HepG2 (cell line): ENCODE measurements at regions not wholly inside any gene's neighbourhood (a gene's known extent, or its start where the extent isn't known, plus 50 kb on each side); places are given as distances from the start of the nearest gene placed in this dataset.

Experiments
- ATAC-seq: fragments of 200-7000 bp; cut with Tn5 transposase; 3 replicates; pipeline ENCODE4 v1.9.1; 2020; ENCODE audit warnings: mild to moderate bottlenecking, moderate library complexity
- BruUV-seq: library from RNA; stranded (reverse); fragments of 400-500 nt; replicated peaks from 2 replicates; lab custom pipeline; 2021; lab: Mats Ljungman, UMichigan
- CTCF ChIA-PET: fragments of 300-600 bp; formaldehyde crosslinking; extraction: SDS; loops from one replicate; lab custom pipeline; 2021; ENCODE audit warnings: low total read pairs, inconsistent platforms, low intra/inter-chr PET ratio; lab: Yijun Ruan, JAX
- POLR2A ChIA-PET: fragments of 350-600 bp; sonication (Branson Sonifier 250); formaldehyde crosslinking; loops from one replicate; lab custom pipeline; 2020; ENCODE audit warnings: antibody characterized with exemption, inconsistent platforms; lab: Yijun Ruan, JAX
- DNase-seq: peaks from one replicate; pipeline ENCODE4 v3.0.0-alpha.2; 2015; ENCODE audit warnings: low spot score
- FAIRE-seq: peaks from 3 replicates; lab custom pipeline; 2011; peaks lifted over from hg19 to GRCh38; lab: Jason Lieb, UNC
- H2AFZ ChIP-seq: one replicate; pipeline ENCODE4 v1.6.1; 2011; ENCODE audit warnings: low read length, inconsistent platforms
- H3K27ac ChIP-seq: fragments of 300-600 bp; 3 replicates; pipeline ENCODE4 v1.8.0; 2011; ENCODE audit warnings: mixed run types, mild to moderate bottlenecking, mixed read lengths, low read length, inconsistent platforms; ENCODE audit not compliant: insufficient read depth; ENCODE audit errors: extremely low read length
- H3K27me3 ChIP-seq, 2 experiments: fragments of 200-600 bp in 1 of 2; 2 replicates in 1 of 2; 3 replicates in 1 of 2; pipeline versions ENCODE4 v1.6.0 to v1.8.0; 2011; ENCODE audit warnings: low read length in 2 of 2, mild to moderate bottlenecking in 2 of 2, moderate library complexity in 2 of 2, inconsistent platforms in 1 of 2; ENCODE audit not compliant: insufficient read depth in 2 of 2, control insufficient read depth in 1 of 2
- H3K36me3 ChIP-seq, 2 experiments: fragments of 200-600 bp in 1 of 2; replicated peaks in 1 of 2; 2 replicates in 1 of 2; 3 replicates in 1 of 2; pipeline versions ENCODE4 v1.5.1 to v1.8.0; 2011; ENCODE audit warnings: low read length in 2 of 2, inconsistent platforms in 1 of 2; ENCODE audit not compliant: insufficient read depth in 2 of 2, control insufficient read depth in 1 of 2
- H3K4me1 ChIP-seq: 2 replicates; pipeline ENCODE4 v1.5.1; 2012; ENCODE audit warnings: low read length, inconsistent platforms; ENCODE audit not compliant: insufficient read depth
- H3K4me2 ChIP-seq: 2 replicates; pipeline ENCODE4 v1.6.0; 2011; ENCODE audit warnings: low read depth, low read length, inconsistent platforms
- H3K4me3 ChIP-seq, 3 experiments: fragments of 200-600 bp in 1 of 3; sonication (generic), shearing (Covaris generic) in 1 of 3; replicated peaks in 1 of 3; 2 replicates each; pipeline ENCODE4 v1.5.1; 2011 to 2016; ENCODE audit warnings: low read length in 3 of 3, inconsistent platforms in 2 of 3, low read depth in 2 of 3, mild to moderate bottlenecking in 2 of 3, control low read depth in 1 of 3, mixed read lengths in 1 of 3; ENCODE audit not compliant: insufficient read depth in 1 of 3
- H3K79me2 ChIP-seq: one replicate; pipeline ENCODE4 v1.6.1; 2011; ENCODE audit warnings: low read length, inconsistent platforms; ENCODE audit not compliant: insufficient read depth
- H3K9ac ChIP-seq: 2 replicates; pipeline ENCODE4 v1.6.0; 2011; ENCODE audit warnings: mild to moderate bottlenecking, low read depth, low read length, inconsistent platforms; ENCODE audit not compliant: insufficient read depth
- H3K9me3 ChIP-seq: 2 replicates; pipeline ENCODE4 v1.5.1; 2012; ENCODE audit warnings: mild to moderate bottlenecking, low read length
- H4K20me1 ChIP-seq: 2 replicates; pipeline ENCODE4 v1.6.0; 2011; ENCODE audit warnings: inconsistent platforms, mild to moderate bottlenecking, low read length, moderate library complexity; ENCODE audit not compliant: insufficient read depth
- CCAR2 ChIP-seq: fragments of 200-400 bp; formaldehyde crosslinking; optimal IDR thresholded peaks from 2 replicates; pipeline ENCODE3; 2018; ENCODE audit warnings: low read depth, mild to moderate bottlenecking, low read length, moderate library complexity
- CEBPB ChIP-seq: IDR thresholded peaks from 2 replicates; pipeline ENCODE4 v1.6.1; 2011; ENCODE audit warnings: low read depth, low read length, improper control_type of control experiment, borderline replicate concordance
- GZF1 ChIP-seq: sonication (generic); formaldehyde crosslinking; IDR thresholded peaks from 2 replicates; pipeline ENCODE4 v1.5.1; 2020; ENCODE audit warnings: mild to moderate bottlenecking, missing genetic modification reagents
- IKZF4 ChIP-seq: sonication (generic); formaldehyde crosslinking; IDR thresholded peaks from 2 replicates; pipeline ENCODE4 v1.5.1; 2020; ENCODE audit warnings: borderline replicate concordance, mild to moderate bottlenecking, low read depth, missing genetic modification reagents; ENCODE audit errors: not compliant biosample characterization
- MAFF ChIP-seq: IDR thresholded peaks from 2 replicates; pipeline ENCODE4 v1.6.1; 2011; ENCODE audit warnings: low read depth, low read length, improper control_type of control experiment
- POGZ ChIP-seq: sonication (generic); formaldehyde crosslinking; IDR thresholded peaks from 2 replicates; pipeline ENCODE4 v1.4.0; 2020; ENCODE audit warnings: mild to moderate bottlenecking, missing genetic modification reagents
- STAG1 ChIP-seq: sonication (generic); formaldehyde crosslinking; IDR thresholded peaks from 2 replicates; pipeline ENCODE4 v1.4.0; 2020; ENCODE audit warnings: missing genetic modification reagents
- SYNCRIP ChIP-seq: fragments of 200-400 bp; formaldehyde crosslinking; IDR thresholded peaks from 2 replicates; pipeline ENCODE4 v1.6.1; 2018; ENCODE audit warnings: mild to moderate bottlenecking, low read depth, low read length; ENCODE audit not compliant: insufficient read depth
- ZSCAN25 ChIP-seq: sonication (generic); formaldehyde crosslinking; IDR thresholded peaks from 2 replicates; pipeline ENCODE4 v1.8.0; 2022; ENCODE audit warnings: mild to moderate bottlenecking, missing genetic modification reagents
- WGBS: methylation state at CpG from one replicate; pipeline ENCODE4 v1.1.6; 2017; ENCODE audit warnings: low lambda C conversion rate; 5-methylcytosine and 5-hydroxymethylcytosine counted together
- in situ Hi-C: cut with HindIII; loops from 2 replicates; pipeline ENCODE4 v1.10.0; 2017; ENCODE audit warnings: low pct_unique_long_range_greater_than_20kb; ENCODE audit not compliant: extremely low pct_ligation_motif_present
- intact Hi-C: fragments of 100-400 bp; cut with micrococcal nuclease; formaldehyde crosslinking; loops from one replicate; pipeline ENCODE4 v1.10.0; 2022; ENCODE audit not compliant: unreplicated experiment
- TF ChIP-seq, protein P1 (sequence below): sonication (generic); formaldehyde crosslinking; IDR thresholded peaks from 2 replicates; pipeline ENCODE4 v1.4.0; 2020; ENCODE audit warnings: mild to moderate bottlenecking, low read depth, missing genetic modification reagents
- TF ChIP-seq, protein P2 (sequence below): sonication (generic); formaldehyde crosslinking; IDR thresholded peaks from 2 replicates; pipeline ENCODE4 v1.4.0; 2020; ENCODE audit warnings: missing genetic modification reagents
- TF ChIP-seq, protein P3 (sequence below): sonication (generic); formaldehyde crosslinking; IDR thresholded peaks from 2 replicates; pipeline ENCODE4 v1.4.0; 2020; ENCODE audit warnings: mild to moderate bottlenecking, missing genetic modification reagents, borderline replicate concordance
- TF ChIP-seq, protein P4 (sequence below): IDR thresholded peaks from 2 replicates; pipeline ENCODE4 v1.6.1; 2016
- TF ChIP-seq, protein P5 (sequence below): IDR thresholded peaks from 2 replicates; pipeline ENCODE4 v1.6.1; 2016; ENCODE audit warnings: low read depth, borderline replicate concordance

DNA sequence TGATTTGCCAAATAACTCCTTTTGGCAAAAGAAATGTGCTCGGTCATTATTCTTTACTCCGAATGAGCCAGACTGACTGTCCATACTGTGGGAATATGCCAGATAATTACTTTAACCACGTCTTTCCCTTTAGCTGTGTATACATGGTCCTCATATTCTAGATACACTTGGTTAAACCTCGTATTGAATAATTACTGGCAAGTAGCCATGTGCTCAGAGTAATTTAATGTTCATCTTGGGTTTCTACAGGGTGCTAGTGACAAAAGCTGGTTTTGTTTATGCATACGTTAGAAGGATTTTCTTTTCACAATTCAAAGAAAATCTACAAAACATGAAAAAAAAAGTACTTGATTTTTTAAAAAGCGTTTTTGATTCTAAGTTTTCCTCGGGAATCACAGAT is 540.3 kb downstream of the KCNJ2 start:
- Histone ChIP-seq H3K9me3 (no peaks in the 10 kb centered on the region), H3K27ac (no peak overlapping the region), H3K4me2 (no peak overlapping the region), H3K9ac (no peak overlapping the region), H3K36me3 (no peaks in the 10 kb centered on the region), H3K79me2 (no peaks in the 10 kb centered on the region), H3K4me3 (no peak overlapping the region), H4K20me1 (no peaks in the 10 kb centered on the region), H3K27me3 (no peaks in the 10 kb centered on the region), H3K4me1 (no peaks in the 10 kb centered on the region), H2AFZ (no peak overlapping the region)
- WGBS: 30% methylated on average over 7 of the region's 7 CpGs
- TF ChIP-seq IKZF4 (CRISPR knock-in tag) (no peak), CEBPB (no peak), POGZ (CRISPR knock-in tag) (no peak), CCAR2 (no peak), STAG1 (no peak)
- TF ChIP-seq, protein P1, sequence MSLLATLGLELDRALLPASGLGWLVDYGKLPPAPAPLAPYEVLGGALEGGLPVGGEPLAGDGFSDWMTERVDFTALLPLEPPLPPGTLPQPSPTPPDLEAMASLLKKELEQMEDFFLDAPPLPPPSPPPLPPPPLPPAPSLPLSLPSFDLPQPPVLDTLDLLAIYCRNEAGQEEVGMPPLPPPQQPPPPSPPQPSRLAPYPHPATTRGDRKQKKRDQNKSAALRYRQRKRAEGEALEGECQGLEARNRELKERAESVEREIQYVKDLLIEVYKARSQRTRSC (CRISPR knock-in tag): no peak
- TF ChIP-seq, protein P2, sequence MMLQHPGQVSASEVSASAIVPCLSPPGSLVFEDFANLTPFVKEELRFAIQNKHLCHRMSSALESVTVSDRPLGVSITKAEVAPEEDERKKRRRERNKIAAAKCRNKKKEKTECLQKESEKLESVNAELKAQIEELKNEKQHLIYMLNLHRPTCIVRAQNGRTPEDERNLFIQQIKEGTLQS (CRISPR knock-in tag): no peak
- DNase-seq (no peak), FAIRE-seq (no peak), ATAC-seq (no peak)
- ChIA-PET POLR2A (no interaction called here), CTCF (no interaction called here)
- in situ Hi-C loops: no loop called here
- BruUV-seq: no TSS peak
- intact Hi-C loops: no loop called here

DNA sequence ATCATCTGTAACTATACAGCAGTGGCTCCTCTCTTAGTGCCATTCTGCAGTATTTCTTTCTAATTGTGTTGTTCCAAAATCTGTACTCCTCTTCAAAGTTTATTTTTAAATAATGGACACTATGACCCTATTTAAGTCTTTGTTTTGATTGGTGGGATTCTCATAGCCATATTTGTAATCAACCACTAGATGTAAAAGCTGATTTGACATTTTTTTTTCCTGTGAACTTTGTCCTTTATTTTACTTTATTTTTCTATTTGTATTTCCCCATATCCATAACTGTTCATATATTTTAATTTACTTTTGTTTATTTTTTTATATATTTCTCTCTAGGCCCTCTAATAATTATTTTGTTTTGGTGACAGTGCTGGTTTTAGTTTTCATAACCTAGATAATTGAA is 544.4 kb downstream of the KCNJ2 start:
- intact Hi-C loops: no loop called here
- no peak overlapping the region for H2AFZ ChIP-seq
- CTCF ChIA-PET: no interaction called here
- DNase-seq: no peak
- H3K4me2 ChIP-seq: no peak overlapping the region
- H4K20me1 ChIP-seq: no peaks in the 10 kb centered on the region
- FAIRE-seq: no peak
- H3K4me1 ChIP-seq: no peaks in the 10 kb centered on the region
- H3K4me3 ChIP-seq: no peak overlapping the region
- H3K27me3 ChIP-seq: no peaks in the 10 kb centered on the region
- no TSS peak for BruUV-seq
- no peaks in the 10 kb centered on the region for H3K9me3 ChIP-seq
- H3K79me2 ChIP-seq: no peaks in the 10 kb centered on the region
- no peak overlapping the region for H3K27ac ChIP-seq
- no peaks in the 10 kb centered on the region for H3K36me3 ChIP-seq
- ATAC-seq: no peak
- in situ Hi-C loops: no loop called here
- POLR2A ChIA-PET: no interaction called here
- no peak overlapping the region for H3K9ac ChIP-seq
- TF ChIP-seq GZF1 (CRISPR knock-in tag) (no peak), ZSCAN25 (no peak), MAFF (peak; percentile 77), SYNCRIP (no peak)
- TF ChIP-seq, protein P3, sequence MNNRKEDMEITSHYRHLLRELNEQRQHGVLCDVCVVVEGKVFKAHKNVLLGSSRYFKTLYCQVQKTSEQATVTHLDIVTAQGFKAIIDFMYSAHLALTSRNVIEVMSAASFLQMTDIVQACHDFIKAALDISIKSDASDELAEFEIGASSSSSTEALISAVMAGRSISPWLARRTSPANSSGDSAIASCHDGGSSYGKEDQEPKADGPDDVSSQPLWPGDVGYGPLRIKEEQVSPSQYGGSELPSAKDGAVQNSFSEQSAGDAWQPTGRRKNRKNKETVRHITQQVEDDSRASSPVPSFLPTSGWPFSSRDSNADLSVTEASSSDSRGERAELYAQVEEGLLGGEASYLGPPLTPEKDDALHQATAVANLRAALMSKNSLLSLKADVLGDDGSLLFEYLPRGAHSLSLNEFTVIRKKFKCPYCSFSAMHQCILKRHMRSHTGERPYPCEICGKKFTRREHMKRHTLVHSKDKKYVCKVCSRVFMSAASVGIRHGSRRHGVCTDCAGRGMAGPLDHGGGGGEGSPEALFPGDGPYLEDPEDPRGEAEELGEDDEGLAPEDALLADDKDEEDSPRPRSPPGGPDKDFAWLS (CRISPR knock-in tag): no peak
- TF ChIP-seq, protein P4, sequence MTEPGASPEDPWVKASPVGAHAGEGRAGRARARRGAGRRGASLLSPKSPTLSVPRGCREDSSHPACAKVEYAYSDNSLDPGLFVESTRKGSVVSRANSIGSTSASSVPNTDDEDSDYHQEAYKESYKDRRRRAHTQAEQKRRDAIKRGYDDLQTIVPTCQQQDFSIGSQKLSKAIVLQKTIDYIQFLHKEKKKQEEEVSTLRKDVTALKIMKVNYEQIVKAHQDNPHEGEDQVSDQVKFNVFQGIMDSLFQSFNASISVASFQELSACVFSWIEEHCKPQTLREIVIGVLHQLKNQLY (CRISPR knock-in tag): no peak
- TF ChIP-seq, protein P5, sequence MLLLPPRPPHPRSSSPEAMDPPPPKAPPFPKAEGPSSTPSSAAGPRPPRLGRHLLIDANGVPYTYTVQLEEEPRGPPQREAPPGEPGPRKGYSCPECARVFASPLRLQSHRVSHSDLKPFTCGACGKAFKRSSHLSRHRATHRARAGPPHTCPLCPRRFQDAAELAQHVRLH (CRISPR knock-in tag): no peak
